ENCODE measurements at regions not wholly inside any gene's neighbourhood (a gene's known extent, or its start where the extent isn't known, plus 50 kb on each side); places are given as distances from the start of the nearest gene placed in this dataset.
"Not testable (repeated sequence)": the region's sequence is repeated elsewhere in the genome, so short reads cannot be mapped to it uniquely, and the experiment has no call there.

- no peak for ATAC-seq
- intact Hi-C loops (cut with DNase I), result no loop called here
These were observed 428.5 kb upstream of the FRG2C start for GRCh38 chr3:75235631-75236030.

GRCh38 chr3:75237053-75237452 is 427.1 kb upstream of the FRG2C start:
- no peak for DNase-seq
- Histone ChIP-seq H3K4me3 (no peak overlapping the region), H3K36me3 (no peaks in the 10 kb centered on the region), H3K9me3 (no peaks in the 10 kb centered on the region), H3K27me3 (no peaks in the 10 kb centered on the region), H3K27ac (no peak overlapping the region), H3K4me1 (peaks cover 0 to under 1% of the 10 kb centered on the region in 2 donors)
- ATAC-seq, result no peak
- intact Hi-C loops (cut with DNase I), result no loop called here
- no peak for TF ChIP-seq CTCF (IDR thresholded peaks at IDR 0.05)

More at GRCh38 chr3:75235631-75236030, 428.5 kb upstream of the FRG2C start:
- Histone ChIP-seq H3K4me1 (no peaks in the 10 kb centered on the region), H3K36me3 (no peaks in the 10 kb centered on the region), H3K27ac (no peak overlapping the region), H3K27me3 (no peaks in the 10 kb centered on the region), H3K4me3 (no peak overlapping the region), H3K9me3 (no peaks in the 10 kb centered on the region)
- TF ChIP-seq CTCF (IDR thresholded peaks at IDR 0.05), result no peak
- DNase-seq, result no peak

DNA sequence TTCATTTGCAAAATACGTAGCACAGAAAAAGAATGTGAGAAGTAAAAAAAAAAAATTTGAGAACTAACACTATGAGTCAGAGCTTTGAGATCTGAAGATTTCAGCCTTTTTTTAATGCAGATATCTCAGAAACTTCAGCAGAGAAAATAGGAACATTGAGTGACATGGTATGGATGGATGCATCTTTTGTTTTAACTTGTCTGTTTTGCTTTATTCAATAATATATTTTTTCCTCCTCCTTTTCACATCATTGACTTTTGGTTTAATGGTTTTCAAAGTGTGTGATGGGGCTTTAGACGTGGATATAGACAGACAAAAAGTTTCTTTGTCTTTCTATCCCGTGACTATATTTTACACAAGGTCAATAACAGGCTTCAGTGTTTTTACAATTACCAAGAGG is 426.7 kb upstream of the FRG2C start:
- Histone ChIP-seq H3K4me3 (no peak overlapping the region), H3K27ac (no peak overlapping the region), H3K36me3 (no peaks in the 10 kb centered on the region), H3K9me3 (no peaks in the 10 kb centered on the region), H3K27me3 (no peaks in the 10 kb centered on the region), H3K4me1 (peaks cover 0 to 4% of the 10 kb centered on the region in 2 donors)
- intact Hi-C loops (cut with DNase I), result no loop called here
- no peak for TF ChIP-seq CTCF (IDR thresholded peaks at IDR 0.05)
- no peak for ATAC-seq
- DNase-seq, result no peak

DNA sequence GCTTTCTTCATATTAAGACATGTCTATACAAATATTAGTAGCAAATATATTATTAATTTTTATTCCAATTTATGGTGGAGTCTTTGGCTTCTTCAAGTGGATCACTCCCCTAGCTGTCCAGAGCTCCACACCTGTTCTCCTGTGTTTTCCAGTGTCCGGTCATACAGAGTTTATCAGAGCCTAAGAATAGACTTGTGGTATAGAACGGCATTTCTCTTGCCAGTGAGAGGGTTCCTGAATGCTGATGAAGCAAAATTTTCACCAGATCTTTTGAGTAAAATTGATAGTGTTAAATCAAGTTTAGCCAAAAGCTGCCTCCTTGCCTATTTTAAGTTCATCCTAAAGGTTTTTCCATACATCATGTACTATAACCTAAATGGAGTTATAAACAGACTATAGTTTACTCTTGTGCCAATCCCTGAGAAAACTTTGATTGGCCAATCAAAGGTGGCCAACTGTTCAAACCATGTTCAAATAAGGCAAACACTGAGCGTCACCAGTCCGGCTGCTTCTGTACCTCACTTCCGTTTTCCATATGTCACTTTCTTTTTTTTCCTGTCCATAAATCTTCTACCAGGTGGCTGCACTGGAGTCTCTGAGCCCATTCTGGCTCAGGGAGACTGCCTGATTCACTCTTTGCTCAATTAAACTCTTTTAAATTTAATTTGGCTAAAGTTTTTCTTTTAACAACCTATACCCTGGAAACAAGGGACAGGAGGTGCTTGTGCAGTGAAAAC is 422.7 kb upstream of the FRG2C start:
- H3K4me1 ChIP-seq; H3K9me3 ChIP-seq; DNase-seq; H3K4me3 ChIP-seq; ATAC-seq; H3K27me3 ChIP-seq; intact Hi-C loops (cut with DNase I); H3K36me3 ChIP-seq: not testable (repeated sequence)
- peak overlapping the region in 1 of 2 donors; percentile 58 for H3K27ac ChIP-seq

- H3K4me1 ChIP-seq, result peaks cover 0 to 4% of the 10 kb centered on the region in 2 donors
- ATAC-seq (no peak), DNase-seq (no peak)
- no peaks in the 10 kb centered on the region for H3K36me3 ChIP-seq
- intact Hi-C loops (cut with DNase I), result no loop called here
- no peak overlapping the region for H3K4me3 ChIP-seq
- H3K27me3 ChIP-seq, result no peaks in the 10 kb centered on the region
- H3K27ac ChIP-seq, result peak overlapping the region in 1 of 2 donors; percentile 58
- no peak for TF ChIP-seq CTCF (IDR thresholded peaks at IDR 0.05)
- H3K9me3 ChIP-seq, result no peaks in the 10 kb centered on the region
These were observed 422.0 kb upstream of the FRG2C start for GRCh38 chr3:75242012-75242735.

Data from left lung (tissue), 4 donors.